22Rv1 (cell line): ENCODE measurements at regions not wholly inside any gene's neighbourhood (a gene's known extent, or its start where the extent isn't known, plus 50 kb on each side); places are given as distances from the start of the nearest gene placed in this dataset.

Source experiments
- ZFX ChIP-seq: fragments of 450-650 bp; IDR thresholded peaks from 2 replicates; pipeline ENCODE4 v1.6.1; 2017; ENCODE audit warnings: antibody characterized with exemption, borderline replicate concordance
- TF ChIP-seq, protein P1 (sequence below): fragments of 450-650 bp; IDR thresholded peaks from 2 replicates; pipeline ENCODE4 v1.5.1; 2017; ENCODE audit warnings: mild to moderate bottlenecking

DNA sequence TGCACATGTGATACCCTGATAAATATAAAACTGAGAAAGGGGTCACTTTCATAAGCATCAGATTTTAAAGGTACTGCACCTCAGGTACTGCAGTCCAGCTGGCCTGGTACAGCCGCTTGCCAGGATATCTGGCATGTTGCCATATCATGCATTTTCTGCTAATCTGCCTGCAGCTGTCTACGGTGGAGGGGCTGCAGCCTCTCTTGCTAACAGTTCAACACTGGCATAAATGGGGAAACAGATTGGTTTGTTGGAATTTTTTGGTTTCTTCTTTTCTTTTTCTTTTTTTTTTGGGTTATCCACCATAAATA, 71.5 kb downstream of the MIS18A start:
- TF ChIP-seq, protein P1, sequence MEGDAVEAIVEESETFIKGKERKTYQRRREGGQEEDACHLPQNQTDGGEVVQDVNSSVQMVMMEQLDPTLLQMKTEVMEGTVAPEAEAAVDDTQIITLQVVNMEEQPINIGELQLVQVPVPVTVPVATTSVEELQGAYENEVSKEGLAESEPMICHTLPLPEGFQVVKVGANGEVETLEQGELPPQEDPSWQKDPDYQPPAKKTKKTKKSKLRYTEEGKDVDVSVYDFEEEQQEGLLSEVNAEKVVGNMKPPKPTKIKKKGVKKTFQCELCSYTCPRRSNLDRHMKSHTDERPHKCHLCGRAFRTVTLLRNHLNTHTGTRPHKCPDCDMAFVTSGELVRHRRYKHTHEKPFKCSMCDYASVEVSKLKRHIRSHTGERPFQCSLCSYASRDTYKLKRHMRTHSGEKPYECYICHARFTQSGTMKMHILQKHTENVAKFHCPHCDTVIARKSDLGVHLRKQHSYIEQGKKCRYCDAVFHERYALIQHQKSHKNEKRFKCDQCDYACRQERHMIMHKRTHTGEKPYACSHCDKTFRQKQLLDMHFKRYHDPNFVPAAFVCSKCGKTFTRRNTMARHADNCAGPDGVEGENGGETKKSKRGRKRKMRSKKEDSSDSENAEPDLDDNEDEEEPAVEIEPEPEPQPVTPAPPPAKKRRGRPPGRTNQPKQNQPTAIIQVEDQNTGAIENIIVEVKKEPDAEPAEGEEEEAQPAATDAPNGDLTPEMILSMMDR, result no peak
- TF ChIP-seq ZFX, result no peak
